Hepatocyte (in vitro differentiated cells): ENCODE measurements at regions not wholly inside any gene's neighbourhood (a gene's known extent, or its start where the extent isn't known, plus 50 kb on each side); places are given as distances from the start of the nearest gene placed in this dataset.

Source experiments
- DNase-seq: peaks from one replicate; pipeline ENCODE4 v3.0.0-alpha.2; 2016; ENCODE audit warnings: low spot score
- H2AFZ ChIP-seq: fragments of 200-600 bp; sonication (generic); 2 replicates; pipeline ENCODE4 v1.6.0; 2016; ENCODE audit warnings: antibody characterized with exemption, mild to moderate bottlenecking
- H3K27ac ChIP-seq: fragments of 200-600 bp; sonication (generic); 2 replicates; pipeline ENCODE4 v1.5.1; 2016; ENCODE audit warnings: mild to moderate bottlenecking
- H3K27me3 ChIP-seq: fragments of 200-600 bp; sonication (generic); 2 replicates; pipeline ENCODE4 v1.6.1; 2016
- H3K36me3 ChIP-seq: fragments of 200-600 bp; sonication (generic); replicated peaks from 2 replicates; pipeline ENCODE4 v1.5.1; 2016; ENCODE audit warnings: low read depth; ENCODE audit not compliant: insufficient read depth
- H3K4me1 ChIP-seq: fragments of 200-600 bp; sonication (generic); 2 replicates; pipeline ENCODE4 v1.5.1; 2016; ENCODE audit warnings: mild to moderate bottlenecking, moderate library complexity; ENCODE audit not compliant: insufficient read depth
- H3K4me2 ChIP-seq: fragments of 200-600 bp; sonication (generic); 2 replicates; pipeline ENCODE4 v1.6.0; 2016
- H3K4me3 ChIP-seq: fragments of 200-600 bp; sonication (generic); 2 replicates; pipeline ENCODE4 v1.5.1; 2016; ENCODE audit warnings: mild to moderate bottlenecking
- H3K79me2 ChIP-seq: fragments of 200-600 bp; sonication (generic); 2 replicates; pipeline ENCODE4 v1.6.0; 2017; ENCODE audit warnings: mild to moderate bottlenecking
- H3K9me2 ChIP-seq: fragments of 200-600 bp; sonication (generic); replicated peaks from 2 replicates; pipeline ENCODE4 v1.6.0; 2017; ENCODE audit warnings: mild to moderate bottlenecking; ENCODE audit not compliant: insufficient read depth
- H3K9me3 ChIP-seq: fragments of 200-600 bp; sonication (generic); 2 replicates; pipeline ENCODE4 v1.5.1; 2016; ENCODE audit warnings: low read depth, mild to moderate bottlenecking
- H4K20me1 ChIP-seq: fragments of 200-600 bp; sonication (generic); 2 replicates; pipeline ENCODE4 v1.6.0; 2016; ENCODE audit warnings: mild to moderate bottlenecking; ENCODE audit not compliant: insufficient read depth, poor library complexity, severe bottlenecking
- CTCF ChIP-seq: fragments of 200-600 bp; sonication (generic); IDR thresholded peaks from 2 replicates; pipeline ENCODE4 v1.5.1; 2016; ENCODE audit warnings: antibody characterized with exemption, mild to moderate bottlenecking; ENCODE audit not compliant: poor library complexity
- EZH2 ChIP-seq: fragments of 200-600 bp; sonication (generic); IDR thresholded peaks from 2 replicates; pipeline ENCODE4 v1.6.1; 2016; ENCODE audit warnings: antibody characterized with exemption, mild to moderate bottlenecking, borderline replicate concordance
- EZH2phosphoT487 ChIP-seq: fragments of 200-600 bp; sonication (generic); IDR thresholded peaks from one replicate; pipeline ENCODE4 v1.6.1; 2018; ENCODE audit warnings: antibody characterized with exemption, mild to moderate bottlenecking, low read depth, moderate library complexity; ENCODE audit not compliant: unreplicated experiment, severe bottlenecking
- WGBS: methylation state at CpG from one replicate; pipeline ENCODE4 v1.1.6; 2016; ENCODE audit warnings: low lambda C conversion rate; ENCODE audit errors: missing lambda C conversion rate; 5-methylcytosine and 5-hydroxymethylcytosine counted together

DNA sequence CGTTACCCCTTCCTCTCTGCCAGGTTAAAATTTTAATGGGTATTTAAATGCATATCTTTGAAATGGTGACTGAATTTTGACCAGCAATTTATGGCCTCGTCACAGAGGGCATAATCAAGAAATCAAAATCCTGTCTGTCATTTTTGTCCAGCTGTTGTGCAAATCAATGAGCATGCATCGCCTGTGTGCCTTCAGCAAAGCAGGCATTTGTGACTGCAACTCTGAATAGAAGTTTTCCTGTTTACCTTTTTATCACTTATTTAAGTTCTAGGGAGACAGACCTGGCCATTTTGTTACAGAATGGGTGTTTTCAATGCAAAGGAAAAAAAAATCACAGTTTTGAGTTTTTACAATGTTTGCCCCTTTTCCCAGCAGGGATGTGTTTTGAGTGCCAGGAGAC lies 107.4 kb downstream of the PPM1A start:
- no peaks in the 10 kb centered on the region for H4K20me1 ChIP-seq
- H2AFZ ChIP-seq = no peak overlapping the region
- no peak overlapping the region for H3K27ac ChIP-seq
- peaks cover 9% of the 10 kb centered on the region for H3K27me3 ChIP-seq
- H3K9me3 ChIP-seq = no peaks in the 10 kb centered on the region
- WGBS = 75% methylated on average over 3 of the region's 3 CpGs
- no peaks in the 10 kb centered on the region for H3K79me2 ChIP-seq
- TF ChIP-seq EZH2phosphoT487 (no peak), EZH2 (no peak), CTCF (no peak)
- H3K4me1 ChIP-seq = no peaks in the 10 kb centered on the region
- no peak for DNase-seq
- H3K4me2 ChIP-seq = no peak overlapping the region
- H3K9me2 ChIP-seq = no peaks in the 10 kb centered on the region
- no peaks in the 10 kb centered on the region for H3K36me3 ChIP-seq
- no peak overlapping the region for H3K4me3 ChIP-seq

GRCh38 chr14:60356906-60357550 lies 108.0 kb downstream of the PPM1A start:
- Histone ChIP-seq H3K27me3 (peaks cover 5% of the 10 kb centered on the region), H2AFZ (no peak overlapping the region), H3K4me3 (no peak overlapping the region), H3K4me2 (no peak overlapping the region), H3K9me3 (no peaks in the 10 kb centered on the region), H3K27ac (no peak overlapping the region), H3K9me2 (no peaks in the 10 kb centered on the region), H3K4me1 (no peaks in the 10 kb centered on the region), H3K79me2 (no peaks in the 10 kb centered on the region), H3K36me3 (no peaks in the 10 kb centered on the region), H4K20me1 (no peaks in the 10 kb centered on the region)
- TF ChIP-seq EZH2 (no peak), EZH2phosphoT487 (no peak), CTCF (no peak)
- WGBS = 27% methylated on average over 10 of the region's 10 CpGs
- DNase-seq = no peak

DNA sequence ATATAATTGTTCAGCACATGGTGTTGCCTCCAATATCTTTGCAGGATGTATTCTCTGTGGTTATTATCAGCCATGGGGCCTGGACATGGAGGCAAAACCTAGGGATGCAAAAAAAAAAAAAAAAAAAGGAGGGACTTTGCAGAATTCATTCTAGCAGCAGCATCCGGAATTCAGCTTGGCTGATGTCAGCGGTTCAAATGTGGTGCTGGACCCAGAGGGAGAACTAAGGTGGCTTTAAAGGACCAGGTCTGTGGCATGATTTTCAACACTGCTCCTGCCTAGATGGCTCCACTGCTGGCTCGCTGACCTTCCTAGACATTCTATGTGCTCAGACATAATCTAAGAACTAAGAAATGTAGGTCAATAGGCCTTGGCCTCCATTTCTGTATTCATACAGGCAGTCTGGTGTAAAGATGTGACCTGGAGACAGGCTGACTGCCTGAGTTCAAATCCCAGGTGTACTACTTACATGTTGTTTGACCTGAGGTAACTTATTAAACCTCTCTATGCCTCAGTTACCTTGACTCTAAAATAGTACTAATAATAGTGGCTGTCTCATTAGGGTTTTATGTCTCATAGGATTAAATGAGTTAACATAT lies 108.6 kb downstream of the PPM1A start:
- Histone ChIP-seq H3K4me1 (no peaks in the 10 kb centered on the region), H3K79me2 (no peaks in the 10 kb centered on the region), H3K9me2 (no peaks in the 10 kb centered on the region), H3K9me3 (no peaks in the 10 kb centered on the region), H3K27ac (no peak overlapping the region), H3K4me2 (no peak overlapping the region), H2AFZ (no peak overlapping the region), H3K36me3 (no peaks in the 10 kb centered on the region), H3K4me3 (no peak overlapping the region), H3K27me3 (peaks cover 5% of the 10 kb centered on the region), H4K20me1 (no peaks in the 10 kb centered on the region)
- 98% methylated on average over 3 of the region's 3 CpGs for WGBS
- TF ChIP-seq CTCF = no peak
- TF ChIP-seq EZH2 = no peak
- no peak for TF ChIP-seq EZH2phosphoT487
- no peak for DNase-seq
